Transverse colon (tissue), 4 donors: ENCODE measurements at regions not wholly inside any gene's neighbourhood (a gene's known extent, or its start where the extent isn't known, plus 50 kb on each side); places are given as distances from the start of the nearest gene placed in this dataset.

Source experiments
- DNase-seq: peaks from one replicate; pipeline ENCODE4 v3.0.0-alpha.2; 2019
- H3K27ac ChIP-seq, 4 donors: fragments of 200-600 bp; sonication (generic); 2 replicates each; pipeline ENCODE4 v1.5.1; 2016 to 2018; ENCODE audit warnings: inconsistent platforms in 4 of 4
- H3K27me3 ChIP-seq: fragments of 200-600 bp; sonication (generic); 2 replicates; pipeline ENCODE4 v1.5.1; 2017; ENCODE audit warnings: inconsistent platforms
- H3K36me3 ChIP-seq, 4 donors: fragments of 200-600 bp; sonication (generic); 2 replicates each; pipeline ENCODE4 v1.5.1; 2017 to 2019; ENCODE audit warnings: inconsistent platforms in 4 of 4
- H3K4me1 ChIP-seq, 4 donors: fragments of 200-600 bp; sonication (generic); 2 replicates each; pipeline ENCODE4 v1.5.1; 2017 to 2020; ENCODE audit warnings: inconsistent platforms in 4 of 4
- H3K4me3 ChIP-seq, 4 donors: fragments of 200-600 bp; sonication (generic); 1 replicate in 1 of 4; 2 replicates in 3 of 4; pipeline versions ENCODE4 v1.5.1 to v1.6.1; 2017 to 2019; ENCODE audit warnings: inconsistent platforms in 4 of 4
- H3K9me3 ChIP-seq, 2 donors: fragments of 200-600 bp; sonication (generic); 2 replicates each; pipeline ENCODE4 v1.5.1; 2017 to 2019; ENCODE audit warnings: inconsistent platforms in 2 of 2
- CTCF ChIP-seq, 5 experiments: fragments of 200-600 bp in 3 of 5; fragments of 450-650 bp in 2 of 5; sonication (generic) in 3 of 5; IDR thresholded peaks; 1 replicate in 2 of 5; 2 replicates in 3 of 5; pipeline ENCODE4 v1.5.1; 2016 to 2017; ENCODE audit warnings: antibody characterized with exemption in 5 of 5, inconsistent platforms in 3 of 5, mild to moderate bottlenecking in 2 of 5, moderate library complexity in 1 of 5
- EP300 ChIP-seq: sonication (generic); formaldehyde crosslinking; IDR thresholded peaks from one replicate; pipeline ENCODE4 v1.6.1; 2017; ENCODE audit warnings: antibody characterized with exemption, low read depth
- POLR2A ChIP-seq: fragments of 450-650 bp; IDR thresholded peaks from one replicate; pipeline ENCODE4 v1.6.1; 2016; ENCODE audit warnings: antibody characterized with exemption, mild to moderate bottlenecking, moderate library complexity
- POLR2AphosphoS5 ChIP-seq, 3 donors: sonication (generic); formaldehyde crosslinking; IDR thresholded peaks; one replicate each; pipeline ENCODE4 v1.6.1; 2016; ENCODE audit warnings: antibody characterized with exemption in 3 of 3
- WGBS, 2 donors: methylation state at CpG; one replicate each; pipeline ENCODE4 v1.1.5; 2018; ENCODE audit warnings: low coverage in 1 of 2; 5-methylcytosine and 5-hydroxymethylcytosine counted together
- in situ Hi-C, 4 donors: fragments of 200-750 bp; cut with MboI; loops; one replicate each; pipeline versions ENCODE4 v1.15.0 to v1.15.1; 2017; ENCODE audit warnings: low sequenced_read_pairs in 3 of 4, low pct_ligation_motif_present in 1 of 4, low pct_unique_long_range_greater_than_20kb in 1 of 4
- intact Hi-C: fragments of 100-400 bp; cut with DNase I; formaldehyde crosslinking; loops from one replicate; pipeline ENCODE4 v1.15.1; 2023; ENCODE audit warnings: low total_unique reads

GRCh38 chr6:145025488-145025887 lies 709.8 kb downstream of the EPM2A start:
- Histone ChIP-seq H3K27ac (no peak overlapping the region), H3K36me3 (no peaks in the 10 kb centered on the region), H3K27me3 (no peaks in the 10 kb centered on the region), H3K4me3 (no peak overlapping the region), H3K9me3 (no peaks in the 10 kb centered on the region), H3K4me1 (no peaks in the 10 kb centered on the region)
- intact Hi-C loops, result no loop called here
- in situ Hi-C loops, result no loop called here
- no peak for TF ChIP-seq EP300
- no peak for TF ChIP-seq CTCF (IDR thresholded peaks at IDR 0.05)
- TF ChIP-seq POLR2AphosphoS5 (IDR thresholded peaks at IDR 0.05), result no peak
- no peak for TF ChIP-seq POLR2A
- 18 to 29% methylated on average over 2 of the region's 2 CpGs for WGBS, 2 donors
- no peak for DNase-seq

GRCh38 chr6:145026267-145026679 lies 709.0 kb downstream of the EPM2A start:
- DNase-seq, result no peak
- Histone ChIP-seq H3K36me3 (no peaks in the 10 kb centered on the region), H3K27ac (no peak overlapping the region), H3K9me3 (no peaks in the 10 kb centered on the region), H3K4me3 (no peak overlapping the region), H3K27me3 (no peaks in the 10 kb centered on the region), H3K4me1 (no peaks in the 10 kb centered on the region)
- TF ChIP-seq EP300, result no peak
- TF ChIP-seq POLR2A, result no peak
- intact Hi-C loops, result no loop called here
- 65 to 80% methylated on average over 1 to 2 of the region's 2 CpGs for WGBS, 2 donors
- in situ Hi-C loops, result no loop called here

GRCh38 chr6:145028144-145028818 lies 707.0 kb downstream of the EPM2A start:
- no peak for DNase-seq
- no peak overlapping the region for H3K27ac ChIP-seq
- H3K36me3 ChIP-seq, result no peaks in the 10 kb centered on the region
- WGBS, 2 donors, result 23 to 28% methylated on average over 4 of the region's 4 CpGs
- intact Hi-C loops (no loop called here), in situ Hi-C loops (no loop called here)
- peak; percentile 30 to 42 (median 36) for TF ChIP-seq CTCF (IDR thresholded peaks at IDR 0.05)
- TF ChIP-seq POLR2AphosphoS5 (IDR thresholded peaks at IDR 0.05), result no peak
- no peaks in the 10 kb centered on the region for H3K4me1 ChIP-seq
- H3K9me3 ChIP-seq, result no peaks in the 10 kb centered on the region
- no peak overlapping the region for H3K4me3 ChIP-seq
- H3K27me3 ChIP-seq, result no peaks in the 10 kb centered on the region

- intact Hi-C loops, result loop anchor here (10.0 kb wide), 1 partner anchor 1366 kb away; no protein-coding TSS in a partner anchor
- in situ Hi-C loops, result no loop called here
- H3K4me3 ChIP-seq, result no peak overlapping the region
- 67 to 68% methylated on average over 2 of the region's 2 CpGs for WGBS, 2 donors
- TF ChIP-seq CTCF (IDR thresholded peaks at IDR 0.05) (no peak), EP300 (no peak), POLR2A (no peak), POLR2AphosphoS5 (IDR thresholded peaks at IDR 0.05) (no peak)
- H3K27me3 ChIP-seq, result no peaks in the 10 kb centered on the region
- no peaks in the 10 kb centered on the region for H3K36me3 ChIP-seq
- no peak overlapping the region for H3K27ac ChIP-seq
- no peaks in the 10 kb centered on the region for H3K4me1 ChIP-seq
- H3K9me3 ChIP-seq, result no peaks in the 10 kb centered on the region
- no peak for DNase-seq
Measured at GRCh38 chr6:145031001-145031400, 704.3 kb downstream of the EPM2A start.

GRCh38 chr6:145031962-145032361 lies 703.4 kb downstream of the EPM2A start:
- Histone ChIP-seq H3K27ac (no peak overlapping the region), H3K4me1 (no peaks in the 10 kb centered on the region), H3K9me3 (no peaks in the 10 kb centered on the region), H3K27me3 (no peaks in the 10 kb centered on the region), H3K36me3 (no peaks in the 10 kb centered on the region), H3K4me3 (no peak overlapping the region)
- no peak for DNase-seq
- intact Hi-C loops (loop anchor here (10.0 kb wide), 1 partner anchor 1367 kb away; no protein-coding TSS in a partner anchor), in situ Hi-C loops (no loop called here)
- WGBS, 2 donors, result 60 to 82% methylated on average over 4 of the region's 4 CpGs
- no peak for TF ChIP-seq EP300
- TF ChIP-seq POLR2AphosphoS5 (IDR thresholded peaks at IDR 0.05), result no peak
- TF ChIP-seq CTCF (IDR thresholded peaks at IDR 0.05), result no peak
- TF ChIP-seq POLR2A, result no peak
